DMS53 treated with DMSO at 0.1 percent for 48 hours (cell line): ENCODE measurements at regions not wholly inside any gene's neighbourhood (a gene's known extent, or its start where the extent isn't known, plus 50 kb on each side); places are given as distances from the start of the nearest gene placed in this dataset.

Experiments used
- DNase-seq: peaks from one replicate; lab custom pipeline; 2025; ENCODE audit not compliant: unreplicated experiment; lab: John Stamatoyannopoulos, UW

GRCh38 chr1:96049759-96050409, 671.7 kb upstream of the PTBP2 start:
- DNase-seq = no peak

GRCh38 chr1:96059276-96059675, 662.3 kb upstream of the PTBP2 start:
- no peak for DNase-seq

GRCh38 chr1:96059736-96060135, 661.8 kb upstream of the PTBP2 start:
- no peak for DNase-seq

- DNase-seq = no peak
Observed at GRCh38 chr1:96060621-96061020, 661.0 kb upstream of the PTBP2 start.

GRCh38 chr1:96072021-96072420, 649.6 kb upstream of the PTBP2 start:
- DNase-seq = no peak

GRCh38 chr1:96073100-96073499, 648.5 kb upstream of the PTBP2 start:
- DNase-seq = no peak

- no peak for DNase-seq
Observed at GRCh38 chr1:96074422-96074821, 647.2 kb upstream of the PTBP2 start.

GRCh38 chr1:96074876-96075577, 646.6 kb upstream of the PTBP2 start:
- no peak for DNase-seq

- peak; percentile 46 for DNase-seq
Observed at GRCh38 chr1:96075704-96076455, 645.7 kb upstream of the PTBP2 start.

GRCh38 chr1:96076589-96076988, 645.0 kb upstream of the PTBP2 start:
- DNase-seq = no peak

- DNase-seq = no peak
Observed at GRCh38 chr1:96079581-96079980, 642.0 kb upstream of the PTBP2 start.

GRCh38 chr1:96080925-96081324, 640.7 kb upstream of the PTBP2 start:
- no peak for DNase-seq

- DNase-seq = no peak
Observed at GRCh38 chr1:96087719-96088118, 633.9 kb upstream of the PTBP2 start.

- DNase-seq = no peak
Observed at GRCh38 chr1:96090134-96090533, 631.5 kb upstream of the PTBP2 start.

- DNase-seq = no peak
Observed at GRCh38 chr1:96095849-96096612, 625.6 kb upstream of the PTBP2 start.

- no peak for DNase-seq
Observed at GRCh38 chr1:96096613-96097321, 624.8 kb upstream of the PTBP2 start.

GRCh38 chr1:96104506-96104905, 617.1 kb upstream of the PTBP2 start:
- no peak for DNase-seq

- DNase-seq = no peak
Observed at GRCh38 chr1:96104906-96105305, 616.7 kb upstream of the PTBP2 start.

- DNase-seq = no peak
Observed at GRCh38 chr1:96116731-96117130, 604.9 kb upstream of the PTBP2 start.

GRCh38 chr1:96130432-96130831, 591.2 kb upstream of the PTBP2 start:
- DNase-seq = no peak

- no peak for DNase-seq
Observed at GRCh38 chr1:96144636-96145035, 576.9 kb upstream of the PTBP2 start.
